CD14-positive monocyte (primary cell): ENCODE measurements at regions not wholly inside any gene's neighbourhood (a gene's known extent, or its start where the extent isn't known, plus 50 kb on each side); places are given as distances from the start of the nearest gene placed in this dataset.
A peak's percentile ranks its signal among the peaks of the same experiment; 100 is the strongest.

ENCODE experiments used
- DNase-seq, 3 donors: peaks; one replicate each; pipeline ENCODE4 v3.0.0-alpha.2; 2011 to 2022
- H2AFZ ChIP-seq: 2 replicates; pipeline ENCODE4 v1.6.0; 2012; ENCODE audit warnings: mild to moderate bottlenecking, low read depth, low read length, inconsistent platforms; ENCODE audit not compliant: insufficient read depth, poor library complexity, severe bottlenecking
- H3K27ac ChIP-seq, 2 donors: 1 replicate in 1 of 2; 2 replicates in 1 of 2; pipeline ENCODE4 v1.5.1; 2012 to 2013; ENCODE audit warnings: low read length in 2 of 2, control low read depth in 1 of 2, inconsistent platforms in 1 of 2, low read depth in 1 of 2, mild to moderate bottlenecking in 1 of 2
- H3K27me3 ChIP-seq, 2 donors: one replicate each; pipeline versions ENCODE4 v1.6.0 to v1.6.1; 2011 to 2013; ENCODE audit warnings: low read length in 2 of 2; ENCODE audit not compliant: control insufficient read depth in 2 of 2, insufficient read depth in 2 of 2
- H3K36me3 ChIP-seq, 2 donors: replicated peaks in 1 of 2; 1 replicate in 1 of 2; 2 replicates in 1 of 2; pipeline versions ENCODE4 v1.5.1 to v1.6.1; 2012 to 2013; ENCODE audit warnings: low read length in 2 of 2, control low read depth in 1 of 2, inconsistent platforms in 1 of 2, mild to moderate bottlenecking in 1 of 2; ENCODE audit not compliant: insufficient read depth in 2 of 2, control insufficient read depth in 1 of 2
- H3K4me1 ChIP-seq, 2 donors: 1 replicate in 1 of 2; 2 replicates in 1 of 2; pipeline versions ENCODE4 v1.5.1 to v1.6.1; 2012 to 2013; ENCODE audit warnings: low read length in 2 of 2, control low read depth in 1 of 2, inconsistent platforms in 1 of 2, mild to moderate bottlenecking in 1 of 2, moderate library complexity in 1 of 2; ENCODE audit not compliant: insufficient read depth in 2 of 2, control insufficient read depth in 1 of 2
- H3K4me2 ChIP-seq: replicated peaks from 2 replicates; pipeline ENCODE3; 2012; ENCODE audit warnings: low read length, moderate library complexity, mild to moderate bottlenecking; ENCODE audit not compliant: poor library complexity, severe bottlenecking; ENCODE audit errors: extremely low read depth
- H3K4me3 ChIP-seq, 3 experiments: fragments of 200-600 bp in 1 of 3; sonication (generic) in 1 of 3; replicated peaks in 1 of 3; 1 replicate in 2 of 3; 2 replicates in 1 of 3; pipeline ENCODE4 v1.5.1; 2011 to 2013; ENCODE audit warnings: low read length in 3 of 3, mild to moderate bottlenecking in 3 of 3, control low read depth in 2 of 3, low read depth in 2 of 3, inconsistent platforms in 1 of 3, moderate library complexity in 1 of 3
- H3K79me2 ChIP-seq: 2 replicates; pipeline ENCODE4 v1.6.0; 2012; ENCODE audit warnings: mild to moderate bottlenecking, control low read depth, inconsistent platforms, low read length, moderate library complexity; ENCODE audit not compliant: insufficient read depth
- H3K9ac ChIP-seq: 2 replicates; pipeline ENCODE4 v1.6.0; 2017; ENCODE audit warnings: low read length, mild to moderate bottlenecking; ENCODE audit not compliant: insufficient read depth, poor library complexity, severe bottlenecking
- H3K9me3 ChIP-seq, 2 donors: replicated peaks in 1 of 2; 1 replicate in 1 of 2; 2 replicates in 1 of 2; pipeline versions ENCODE4 v1.5.1 to v1.6.1; 2012 to 2013; ENCODE audit warnings: low read length in 2 of 2, control low read depth in 1 of 2; ENCODE audit not compliant: control insufficient read depth in 1 of 2, insufficient read depth in 1 of 2
- H4K20me1 ChIP-seq: 2 replicates; pipeline ENCODE4 v1.6.0; 2012; ENCODE audit warnings: mild to moderate bottlenecking, low read length, control low read depth, moderate library complexity; ENCODE audit not compliant: insufficient read depth
- H3K27ac Mint-ChIP-seq, 7 donors: one replicate each; pipeline ENCODE4 v1.8.0; 2020; ENCODE audit warnings: mild to moderate bottlenecking in 7 of 7, mixed read lengths in 7 of 7, moderate library complexity in 6 of 7, inconsistent platforms in 2 of 7
- H3K27me3 Mint-ChIP-seq, 3 donors: one replicate each; pipeline ENCODE4 v1.8.0; 2021 to 2022; ENCODE audit warnings: low read depth in 3 of 3, mild to moderate bottlenecking in 3 of 3, mixed read lengths in 3 of 3, moderate library complexity in 3 of 3, inconsistent platforms in 1 of 3
- H3K36me3 Mint-ChIP-seq, 2 donors: one replicate each; pipeline ENCODE4 v1.8.0; 2020; ENCODE audit warnings: mixed read lengths in 2 of 2, inconsistent platforms in 1 of 2, mild to moderate bottlenecking in 1 of 2
- H3K4me1 Mint-ChIP-seq: one replicate; pipeline ENCODE4 v1.8.0; 2020; ENCODE audit warnings: mild to moderate bottlenecking, mixed read lengths
- H3K4me3 Mint-ChIP-seq, 2 donors: one replicate each; pipeline ENCODE4 v1.8.0; 2020; ENCODE audit warnings: mild to moderate bottlenecking in 2 of 2, mixed read lengths in 2 of 2, moderate library complexity in 1 of 2
- H3K9me3 Mint-ChIP-seq, 7 donors: one replicate each; pipeline ENCODE4 v1.8.0; 2020 to 2022; ENCODE audit warnings: mixed read lengths in 7 of 7, mild to moderate bottlenecking in 6 of 7, moderate library complexity in 6 of 7, inconsistent platforms in 2 of 7
- CTCF ChIP-seq: fragments of 200-600 bp; IDR thresholded peaks from one replicate; pipeline ENCODE4 v1.8.0; 2022; ENCODE audit warnings: antibody characterized with exemption, mild to moderate bottlenecking
- WGBS: methylation state at CpG from one replicate; pipeline ENCODE4 v1.1.5; 2013; ENCODE audit warnings: missing lambda C conversion rate; ENCODE audit not compliant: insufficient coverage; 5-methylcytosine and 5-hydroxymethylcytosine counted together
- intact Hi-C, 2 donors: fragments of 100-400 bp; cut with micrococcal nuclease; formaldehyde crosslinking; loops; one replicate each; pipeline versions ENCODE4 v1.15.0 to v1.15.1; 2023

GRCh38 chr13:59451236-59451635 is 712.5 kb downstream of the DIAPH3 start:
- DNase-seq: no peak
- peaks cover 12 to 14% of the 10 kb centered on the region in 2 donors for H3K4me1 ChIP-seq
- no peaks in the 10 kb centered on the region for H3K79me2 ChIP-seq
- H4K20me1 ChIP-seq: no peaks in the 10 kb centered on the region
- H3K4me3 Mint-ChIP-seq: no peak overlapping the region
- H2AFZ ChIP-seq: no peak overlapping the region
- H3K4me1 Mint-ChIP-seq: peaks cover 14% of the 10 kb centered on the region
- H3K9me3 ChIP-seq: no peaks in the 10 kb centered on the region
- H3K9me3 Mint-ChIP-seq: no peaks in the 10 kb centered on the region
- TF ChIP-seq CTCF: no peak
- no peaks in the 10 kb centered on the region for H3K36me3 ChIP-seq
- no peaks in the 10 kb centered on the region for H3K27me3 ChIP-seq
- H3K27me3 Mint-ChIP-seq: peaks cover 2 to 6% (median 2%) of the 10 kb centered on the region in 3 donors
- intact Hi-C loops: no loop called here
- H3K36me3 Mint-ChIP-seq: no peaks in the 10 kb centered on the region
- H3K4me3 ChIP-seq: no peak overlapping the region
- H3K27ac ChIP-seq: no peak overlapping the region
- no peak overlapping the region for H3K27ac Mint-ChIP-seq
- H3K4me2 ChIP-seq: no peak overlapping the region
- H3K9ac ChIP-seq: no peak overlapping the region

DNA sequence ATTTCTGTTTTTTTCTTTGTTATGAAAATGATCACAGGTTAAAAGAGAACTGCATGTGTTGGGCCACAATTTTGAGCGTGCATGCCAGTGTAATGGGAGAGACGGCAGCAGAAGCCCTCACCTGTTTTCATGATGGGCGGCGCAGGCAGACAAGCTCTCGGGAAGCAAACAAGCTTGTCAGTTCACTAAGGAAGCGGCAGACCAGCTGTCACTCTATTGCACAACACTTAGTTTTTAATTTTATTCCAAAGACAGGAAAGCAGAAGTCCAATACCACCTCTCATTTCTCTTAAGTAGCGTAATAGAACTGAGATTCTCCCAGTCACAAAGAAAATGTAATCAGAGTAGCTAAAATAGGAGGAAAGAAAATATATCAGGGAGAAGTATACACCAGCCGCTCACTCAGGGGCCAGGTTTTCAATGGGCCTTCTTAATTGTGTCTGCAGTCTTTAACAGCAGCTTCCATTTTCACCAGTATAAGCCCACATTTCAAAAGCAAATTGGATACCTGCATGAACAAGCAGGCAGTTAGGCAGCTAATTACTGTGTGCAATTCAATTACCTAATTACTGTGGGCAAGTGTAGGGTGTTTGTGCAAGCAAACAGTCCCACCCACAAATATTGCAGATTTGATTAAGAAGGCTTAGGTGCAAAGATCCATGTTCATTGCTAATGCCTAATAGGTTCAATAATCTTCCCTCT is 711.4 kb downstream of the DIAPH3 start:
- H3K4me3 Mint-ChIP-seq: peak overlapping the region in 1 of 2 donors; percentile 87
- Histone ChIP-seq H3K9ac (no peak overlapping the region), H4K20me1 (no peaks in the 10 kb centered on the region), H3K36me3 (no peaks in the 10 kb centered on the region), H2AFZ (peak overlapping the region; percentile 36), H3K4me3 (peak overlapping the region in 1 of 3 experiments; percentile 30), H3K4me1 (peaks cover 12 to 14% of the 10 kb centered on the region in 2 donors), H3K27me3 (no peaks in the 10 kb centered on the region), H3K4me2 (peak overlapping the region; percentile 53), H3K9me3 (no peaks in the 10 kb centered on the region), H3K27ac (no peak overlapping the region), H3K79me2 (no peaks in the 10 kb centered on the region)
- H3K4me1 Mint-ChIP-seq: peaks cover 14% of the 10 kb centered on the region
- TF ChIP-seq CTCF: no peak
- no peaks in the 10 kb centered on the region for H3K9me3 Mint-ChIP-seq
- WGBS: no CpG with 5 or more reads among the region's 8 CpGs
- H3K27ac Mint-ChIP-seq: peak overlapping the region in 1 of 7 donors; percentile 1
- DNase-seq: peak; percentile 11 to 54 (median 39)
- H3K27me3 Mint-ChIP-seq: peaks cover 2 to 6% (median 2%) of the 10 kb centered on the region in 3 donors
- intact Hi-C loops: no loop called here
- no peaks in the 10 kb centered on the region for H3K36me3 Mint-ChIP-seq
